HT1080 (cell line): ENCODE measurements at regions not wholly inside any gene's neighbourhood (a gene's known extent, or its start where the extent isn't known, plus 50 kb on each side); places are given as distances from the start of the nearest gene placed in this dataset. TPM values are rescaled to one million over a fixed set of nuclear protein-coding genes. Genes with fewer than 3 reads are reported as not detected.

Experiments used
- DNase-seq: peaks from one replicate; pipeline ENCODE4 v3.0.0-alpha.2; 2015; ENCODE audit warnings: low read depth
- small RNA-seq: library from RNA; depleted of rRNA; stranded (forward); fragments of <200 nt; gene quantifications from one replicate; pipeline ENCODE3, GENCODE V24; 2014

DNA sequence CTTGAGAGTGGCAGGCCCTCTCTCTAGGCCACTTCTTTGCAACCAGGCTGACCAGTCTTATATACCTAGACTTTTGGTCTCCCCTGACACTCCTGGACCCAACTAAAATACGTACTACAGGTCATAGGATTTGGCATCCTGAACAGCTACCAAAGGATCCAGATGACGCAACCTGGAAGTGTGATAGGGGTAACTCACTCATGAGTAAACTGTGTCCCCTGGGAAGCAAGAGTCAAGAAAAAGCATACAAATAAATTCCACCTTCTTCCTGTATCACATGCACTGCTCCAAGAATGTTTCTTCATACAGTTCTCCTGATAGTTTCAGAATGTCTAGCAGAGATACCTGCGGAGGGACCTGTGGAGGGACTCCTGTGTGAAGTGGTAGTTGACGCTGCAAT is 172.3 kb downstream of the MDFIC start:
- DNase-seq: no peak

DNA sequence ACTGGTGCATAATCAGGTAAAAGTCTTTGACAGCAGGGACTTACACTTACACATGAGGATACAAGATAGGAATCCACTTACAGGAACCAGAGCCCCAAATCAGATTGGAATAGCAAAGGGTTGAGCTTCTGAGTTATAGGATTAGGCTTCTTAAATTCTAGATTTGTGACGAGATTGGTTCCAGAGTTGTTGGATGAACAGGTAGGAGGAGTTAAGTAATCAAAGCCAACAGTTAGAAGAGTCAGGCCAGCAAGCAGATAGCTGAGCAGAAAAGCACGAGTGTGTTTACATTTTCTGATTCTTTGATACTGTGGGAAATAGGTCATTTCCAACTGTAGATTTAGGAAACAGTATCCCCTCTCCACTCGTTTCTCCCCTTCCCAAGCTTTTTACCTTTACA is 167.0 kb downstream of the MDFIC start:
- DNase-seq: no peak

- peak; percentile 80 for DNase-seq
These were observed 165.5 kb downstream of the MDFIC start for GRCh38 chr7:115087437-115087836.

GRCh38 chr7:115086146-115086841 is 164.4 kb downstream of the MDFIC start:
- DNase-seq: no peak

- DNase-seq: no peak
These were observed 163.5 kb downstream of the MDFIC start for GRCh38 chr7:115085421-115085820.

DNA sequence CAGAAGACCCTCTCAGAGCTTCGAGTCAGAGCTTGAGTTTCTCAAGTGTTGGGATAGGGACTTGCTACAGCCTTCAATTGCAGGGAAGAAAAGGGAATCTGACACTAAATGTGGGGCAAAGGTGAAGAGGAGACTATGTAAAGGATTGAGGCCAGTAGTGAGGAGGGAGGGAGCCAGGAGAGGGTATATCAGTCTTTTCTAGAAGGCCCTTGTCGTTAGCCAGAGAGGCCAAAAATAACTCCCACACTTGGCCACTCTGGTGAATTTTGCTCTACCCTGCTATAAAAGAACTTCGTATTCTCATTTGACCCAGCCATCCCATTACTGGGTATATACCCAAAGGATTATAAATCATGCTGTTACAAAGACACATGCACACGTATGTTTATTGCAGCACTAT is 162.0 kb downstream of the MDFIC start:
- no peak for DNase-seq

DNA sequence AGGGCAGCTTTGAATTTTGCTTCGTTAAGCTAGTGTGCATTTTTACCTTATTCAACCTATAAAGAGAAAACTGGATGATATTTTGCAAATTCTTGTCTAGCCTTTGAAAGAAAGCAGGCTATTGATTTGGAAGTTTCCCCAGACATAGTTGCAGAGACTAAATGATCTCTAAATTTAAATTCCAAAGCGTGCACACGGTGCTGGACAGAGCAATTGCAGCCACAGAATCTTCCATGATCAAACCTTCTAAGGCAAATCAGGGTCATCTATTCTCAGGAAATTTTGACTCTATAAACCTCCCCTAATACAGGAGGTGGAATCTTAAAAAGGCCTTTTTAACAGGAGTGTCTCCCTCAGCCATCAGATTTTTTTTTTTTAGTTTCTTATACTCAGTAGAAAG is 159.9 kb downstream of the MDFIC start:
- DNase-seq: no peak

- no peak for DNase-seq
These were observed 157.0 kb downstream of the MDFIC start for GRCh38 chr7:115078851-115079250.

GRCh38 chr7:115078386-115078785 is 156.5 kb downstream of the MDFIC start:
- DNase-seq: no peak

- peak; percentile 36 for DNase-seq
These were observed 148.4 kb downstream of the MDFIC start for GRCh38 chr7:115070311-115070710.

Small RNA genes lying in the stretch of these regions (small RNA-seq; reads per million reads assigned to genes)
- gene RF00019 (not detected), gene SNORA25B (not detected)
